ENCODE measurements at regions not wholly inside any gene's neighbourhood (a gene's known extent, or its start where the extent isn't known, plus 50 kb on each side); places are given as distances from the start of the nearest gene placed in this dataset.

GRCh38 chr4:128711361-128711760, 98.1 kb upstream of the JADE1 start:
- H3K36me3 ChIP-seq (ENCODE audit: insufficient read depth, low read length) = no peaks in the 10 kb centered on the region
- H3K9ac ChIP-seq (ENCODE audit: low read depth, low read length) = no peak overlapping the region
- peaks cover 6% of the 10 kb centered on the region; the same call in 1 of the 2 replicates for H3K9me3 ChIP-seq (ENCODE audit: control insufficient read depth, insufficient read depth, low read length)
- no peaks in the 10 kb centered on the region for H3K4me1 ChIP-seq (ENCODE audit: insufficient read depth, low read length)

- H3K9me3 ChIP-seq (ENCODE audit: control insufficient read depth, insufficient read depth, low read length) = peaks cover 6% of the 10 kb centered on the region; the same call in 1 of the 2 replicates
- H3K36me3 ChIP-seq (ENCODE audit: insufficient read depth, low read length) = no peaks in the 10 kb centered on the region
- no peak overlapping the region for H3K9ac ChIP-seq (ENCODE audit: low read depth, low read length)
- H3K4me1 ChIP-seq (ENCODE audit: insufficient read depth, low read length) = no peaks in the 10 kb centered on the region
Measured at GRCh38 chr4:128709268-128709667, 100.2 kb upstream of the JADE1 start.

DNA sequence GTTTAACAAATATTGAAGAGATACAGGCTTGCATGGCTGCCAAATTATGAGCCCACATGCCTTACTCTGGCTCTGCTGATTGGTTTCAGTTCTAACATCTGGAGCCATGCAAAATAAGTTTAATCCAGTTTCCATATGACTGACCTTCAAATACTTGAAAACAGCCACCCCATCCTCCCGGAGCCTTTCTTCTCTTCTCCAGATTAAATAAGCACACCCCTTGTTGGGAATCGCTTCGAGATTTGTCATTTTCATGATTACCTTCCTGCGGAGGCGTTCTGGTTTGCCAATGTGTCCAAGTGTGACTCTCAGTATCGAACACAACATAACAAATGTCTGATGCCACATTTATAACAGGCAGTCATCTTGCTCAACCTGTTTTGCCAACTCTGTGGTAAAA, 101.6 kb upstream of the JADE1 start:
- Histone ChIP-seq H3K4me1 (ENCODE audit: insufficient read depth, low read length) (no peaks in the 10 kb centered on the region), H3K36me3 (ENCODE audit: insufficient read depth, low read length) (no peaks in the 10 kb centered on the region), H3K9ac (ENCODE audit: low read depth, low read length) (no peak overlapping the region), H3K9me3 (ENCODE audit: control insufficient read depth, insufficient read depth, low read length) (no peaks in the 10 kb centered on the region)

DNA sequence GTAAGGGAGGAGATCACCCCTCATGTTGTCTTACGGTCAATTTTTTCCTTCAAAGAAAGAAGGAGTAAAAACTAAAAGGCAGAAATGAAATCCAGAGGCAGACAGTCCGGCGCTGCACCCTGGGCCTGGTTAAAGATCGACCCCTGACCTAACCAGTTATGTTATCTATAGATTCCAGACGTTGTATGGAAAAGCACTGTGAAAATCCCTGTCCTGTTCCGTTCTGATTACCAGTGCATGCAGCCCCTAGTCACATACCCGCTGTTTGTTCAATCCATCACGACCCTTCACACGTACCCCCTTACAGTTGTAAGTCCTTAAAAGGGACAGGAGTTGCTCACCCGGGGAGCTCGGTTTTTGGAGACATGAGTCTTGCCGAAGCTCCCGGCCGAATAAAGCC, 105.6 kb upstream of the JADE1 start:
- Histone ChIP-seq H3K4me1 (ENCODE audit: insufficient read depth, low read length) (no peaks in the 10 kb centered on the region), H3K9me3 (ENCODE audit: control insufficient read depth, insufficient read depth, low read length) (no peaks in the 10 kb centered on the region), H3K9ac (ENCODE audit: low read depth, low read length) (no peak overlapping the region), H3K36me3 (ENCODE audit: insufficient read depth, low read length) (no peaks in the 10 kb centered on the region)

DNA sequence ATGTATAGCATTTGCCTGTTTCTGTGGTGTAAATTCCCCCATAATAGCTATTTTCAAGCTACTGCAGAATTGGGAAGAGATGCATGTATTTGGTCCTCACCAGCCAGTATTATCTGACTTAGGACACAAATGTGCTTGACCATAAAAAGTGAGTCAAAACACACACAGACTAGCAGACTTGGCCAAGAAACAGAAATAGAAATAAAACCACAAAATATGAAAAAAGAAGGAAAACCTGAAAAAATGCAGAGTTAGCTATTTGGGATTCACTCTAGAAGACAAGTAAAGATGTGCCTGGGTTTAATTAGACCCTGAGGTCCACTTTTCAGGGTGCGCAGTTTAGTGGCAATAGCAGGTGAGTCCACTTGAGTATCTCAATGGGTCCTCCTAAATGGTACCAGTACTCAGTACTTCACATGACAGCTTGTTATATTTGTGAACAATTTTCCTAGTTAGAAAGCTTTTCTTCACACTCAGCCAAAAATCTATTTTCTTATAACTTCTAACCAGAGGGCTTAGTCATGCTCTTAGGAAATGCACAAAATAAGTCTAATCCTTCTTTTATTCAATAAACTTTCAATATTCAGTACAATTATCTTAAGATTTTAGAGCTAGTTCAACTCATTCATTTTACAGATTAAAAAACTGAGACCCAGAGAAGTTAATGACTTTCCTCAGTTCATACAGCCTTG, 108.7 kb upstream of the JADE1 start:
- no peak overlapping the region for H3K9ac ChIP-seq (ENCODE audit: low read depth, low read length)
- no peaks in the 10 kb centered on the region for H3K9me3 ChIP-seq (ENCODE audit: control insufficient read depth, insufficient read depth, low read length)
- H3K4me1 ChIP-seq (ENCODE audit: insufficient read depth, low read length) = no peaks in the 10 kb centered on the region
- no peaks in the 10 kb centered on the region for H3K36me3 ChIP-seq (ENCODE audit: insufficient read depth, low read length)

DNA sequence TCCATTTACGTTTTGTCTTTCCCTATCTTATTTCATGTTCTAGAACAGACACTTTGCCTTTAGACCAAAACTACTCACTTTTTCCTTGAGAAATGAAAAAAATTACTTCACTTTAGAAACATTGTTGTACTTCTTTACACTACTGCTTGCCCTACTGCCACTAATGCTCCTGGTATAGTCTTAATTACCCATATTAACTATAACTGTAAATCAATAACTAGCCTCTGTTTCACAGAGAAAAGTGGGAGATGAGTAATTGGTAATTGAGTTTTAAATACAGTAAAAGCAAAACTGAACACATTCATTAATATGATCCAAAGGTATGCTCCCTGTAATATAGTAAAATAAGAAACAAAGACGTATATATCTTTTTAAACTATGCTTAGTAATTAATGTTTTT, 111.1 kb upstream of the JADE1 start:
- Histone ChIP-seq H3K36me3 (ENCODE audit: insufficient read depth, low read length) (no peaks in the 10 kb centered on the region), H3K9me3 (ENCODE audit: control insufficient read depth, insufficient read depth, low read length) (no peaks in the 10 kb centered on the region), H3K4me1 (ENCODE audit: insufficient read depth, low read length) (no peaks in the 10 kb centered on the region)

DNA sequence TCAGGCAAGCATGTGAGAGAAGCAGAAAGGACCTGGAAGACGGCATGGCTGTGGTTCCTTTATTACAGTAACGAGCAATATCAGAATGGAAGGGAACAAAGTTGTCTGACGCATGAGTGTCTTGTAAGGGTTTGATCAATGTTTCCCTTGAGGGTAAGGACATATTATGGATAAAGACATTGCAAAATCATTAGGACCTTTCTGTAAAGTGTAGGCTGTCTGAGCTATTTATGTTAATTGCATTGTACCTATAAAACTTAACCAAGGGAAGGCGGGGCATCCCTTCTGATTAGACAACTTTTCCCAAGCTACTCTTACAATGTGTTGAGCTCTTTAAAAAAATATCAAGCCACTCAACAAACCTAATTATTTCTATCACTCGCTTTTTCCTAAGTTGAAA, 112.2 kb upstream of the JADE1 start:
- Histone ChIP-seq H3K9me3 (ENCODE audit: control insufficient read depth, insufficient read depth, low read length) (no peaks in the 10 kb centered on the region), H3K36me3 (ENCODE audit: insufficient read depth, low read length) (no peaks in the 10 kb centered on the region), H3K9ac (ENCODE audit: low read depth, low read length) (no peak overlapping the region), H3K4me1 (ENCODE audit: insufficient read depth, low read length) (no peaks in the 10 kb centered on the region)

More for the DNA sequence above, 111.1 kb upstream of the JADE1 start:
- H3K9ac ChIP-seq (ENCODE audit: low read depth, low read length) = no peak overlapping the region

GRCh38 chr4:128690011-128690410, 119.5 kb upstream of the JADE1 start:
- Histone ChIP-seq H3K4me1 (ENCODE audit: insufficient read depth, low read length) (peaks cover 20% of the 10 kb centered on the region), H3K9ac (ENCODE audit: low read depth, low read length) (no peak overlapping the region), H3K9me3 (ENCODE audit: control insufficient read depth, insufficient read depth, low read length) (peaks cover 21% of the 10 kb centered on the region; the same call in 1 of the 2 replicates)

GRCh38 chr4:128688846-128689437, 120.6 kb upstream of the JADE1 start:
- H3K36me3 ChIP-seq (ENCODE audit: insufficient read depth, low read length) = no peaks in the 10 kb centered on the region; the same call in 1 of the 2 replicates
- H3K9ac ChIP-seq (ENCODE audit: low read depth, low read length) = no peak overlapping the region

More at GRCh38 chr4:128690011-128690410, 119.5 kb upstream of the JADE1 start:
- H3K36me3 ChIP-seq (ENCODE audit: insufficient read depth, low read length) = no peaks in the 10 kb centered on the region; the same call in 1 of the 2 replicates

DNA sequence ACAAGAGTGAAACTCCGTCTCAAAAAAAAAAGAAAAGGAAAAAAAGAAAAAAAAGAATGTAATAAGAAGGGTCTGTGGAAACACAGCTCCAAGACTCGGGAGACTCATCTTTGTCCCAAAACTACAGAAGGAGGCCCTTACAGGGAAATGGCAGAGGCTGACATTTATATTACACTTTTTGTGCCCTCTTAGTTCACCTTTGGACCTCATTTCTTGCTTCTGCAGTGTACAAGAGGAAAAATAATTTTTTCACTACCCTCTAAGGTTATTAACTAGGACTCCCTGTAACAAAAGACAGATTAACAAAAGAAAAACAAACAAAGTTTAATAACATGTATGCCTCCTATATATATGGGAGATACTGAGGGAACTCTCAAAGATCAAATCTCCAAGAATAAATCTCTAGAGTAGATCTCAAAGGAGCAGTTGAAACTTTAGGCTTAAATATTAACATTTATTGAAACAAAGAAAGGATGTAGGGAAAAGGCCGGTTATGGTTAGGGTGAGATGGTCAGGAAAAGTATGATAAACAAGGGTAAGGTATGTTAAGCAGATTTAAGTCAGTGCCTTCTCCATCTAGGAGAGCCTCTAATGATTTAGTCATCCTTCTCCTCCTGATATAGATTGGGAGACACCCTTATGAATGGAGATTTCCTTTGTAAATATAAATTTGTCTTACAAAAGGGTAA, 121.3 kb upstream of the JADE1 start:
- Histone ChIP-seq H3K9ac (ENCODE audit: low read depth, low read length) (no peak overlapping the region), H3K36me3 (ENCODE audit: insufficient read depth, low read length) (no peaks in the 10 kb centered on the region; the same call in 1 of the 2 replicates), H3K9me3 (ENCODE audit: control insufficient read depth, insufficient read depth, low read length) (peaks cover 21% of the 10 kb centered on the region; the same call in 1 of the 2 replicates), H3K4me1 (ENCODE audit: insufficient read depth, low read length) (peaks cover 32% of the 10 kb centered on the region)

More at GRCh38 chr4:128688846-128689437, 120.6 kb upstream of the JADE1 start:
- H3K9me3 ChIP-seq (ENCODE audit: control insufficient read depth, insufficient read depth, low read length) = peaks cover 21% of the 10 kb centered on the region; the same call in 1 of the 2 replicates
- peaks cover 31% of the 10 kb centered on the region for H3K4me1 ChIP-seq (ENCODE audit: insufficient read depth, low read length)

GRCh38 chr4:128686810-128687209, 122.7 kb upstream of the JADE1 start:
- H3K9ac ChIP-seq (ENCODE audit: low read depth, low read length) = no peak overlapping the region
- H3K9me3 ChIP-seq (ENCODE audit: control insufficient read depth, insufficient read depth, low read length) = peaks cover 21% of the 10 kb centered on the region; the same call in 1 of the 2 replicates
- H3K36me3 ChIP-seq (ENCODE audit: insufficient read depth, low read length) = no peaks in the 10 kb centered on the region; the same call in 1 of the 2 replicates
- H3K4me1 ChIP-seq (ENCODE audit: insufficient read depth, low read length) = peaks cover 42% of the 10 kb centered on the region

DNA sequence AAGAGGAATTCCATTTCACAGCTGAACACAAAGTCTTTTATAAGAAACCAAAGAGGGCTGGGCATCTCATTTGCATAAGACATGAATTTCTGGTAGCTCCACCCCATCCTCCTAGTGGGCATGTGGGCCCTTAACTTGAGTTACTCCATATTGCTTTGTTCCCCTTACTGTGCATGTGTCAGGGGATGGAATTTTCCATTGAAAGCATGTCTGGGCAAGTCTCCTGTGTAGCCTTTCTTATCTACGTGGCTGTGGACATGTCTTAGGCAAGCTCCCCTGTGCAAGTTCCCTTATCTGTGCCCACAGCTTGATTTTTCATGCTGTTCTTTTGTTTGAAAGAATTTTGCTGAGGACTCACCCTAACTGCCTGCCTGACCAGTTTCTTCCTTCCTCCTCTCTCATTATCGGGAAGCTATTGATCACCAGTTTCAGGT, 123.5 kb upstream of the JADE1 start:
- Histone ChIP-seq H3K9ac (ENCODE audit: low read depth, low read length) (no peak overlapping the region), H3K36me3 (ENCODE audit: insufficient read depth, low read length) (no peaks in the 10 kb centered on the region; the same call in 1 of the 2 replicates), H3K4me1 (ENCODE audit: insufficient read depth, low read length) (peaks cover 43% of the 10 kb centered on the region), H3K9me3 (ENCODE audit: control insufficient read depth, insufficient read depth, low read length) (peaks cover 21% of the 10 kb centered on the region; the same call in 1 of the 2 replicates)

GRCh38 chr4:128684016-128684415, 125.5 kb upstream of the JADE1 start:
- no peak overlapping the region for H3K9ac ChIP-seq (ENCODE audit: low read depth, low read length)
- peaks cover 21% of the 10 kb centered on the region; the same call in 1 of the 2 replicates for H3K9me3 ChIP-seq (ENCODE audit: control insufficient read depth, insufficient read depth, low read length)
- no peaks in the 10 kb centered on the region; the same call in 1 of the 2 replicates for H3K36me3 ChIP-seq (ENCODE audit: insufficient read depth, low read length)
- peaks cover 33% of the 10 kb centered on the region for H3K4me1 ChIP-seq (ENCODE audit: insufficient read depth, low read length)

- H3K4me1 ChIP-seq (ENCODE audit: insufficient read depth, low read length) = peaks cover 30% of the 10 kb centered on the region
- H3K9ac ChIP-seq (ENCODE audit: low read depth, low read length) = peak overlapping the region; percentile 37; the same call in 1 of the 2 replicates
- peaks cover 21% of the 10 kb centered on the region; the same call in 1 of the 2 replicates for H3K9me3 ChIP-seq (ENCODE audit: control insufficient read depth, insufficient read depth, low read length)
- no peaks in the 10 kb centered on the region; the same call in 1 of the 2 replicates for H3K36me3 ChIP-seq (ENCODE audit: insufficient read depth, low read length)
Measured at GRCh38 chr4:128682942-128683666, 126.4 kb upstream of the JADE1 start.
